ENCODE measurements at regions not wholly inside any gene's neighbourhood (a gene's known extent, or its start where the extent isn't known, plus 50 kb on each side); places are given as distances from the start of the nearest gene placed in this dataset.

DNA sequence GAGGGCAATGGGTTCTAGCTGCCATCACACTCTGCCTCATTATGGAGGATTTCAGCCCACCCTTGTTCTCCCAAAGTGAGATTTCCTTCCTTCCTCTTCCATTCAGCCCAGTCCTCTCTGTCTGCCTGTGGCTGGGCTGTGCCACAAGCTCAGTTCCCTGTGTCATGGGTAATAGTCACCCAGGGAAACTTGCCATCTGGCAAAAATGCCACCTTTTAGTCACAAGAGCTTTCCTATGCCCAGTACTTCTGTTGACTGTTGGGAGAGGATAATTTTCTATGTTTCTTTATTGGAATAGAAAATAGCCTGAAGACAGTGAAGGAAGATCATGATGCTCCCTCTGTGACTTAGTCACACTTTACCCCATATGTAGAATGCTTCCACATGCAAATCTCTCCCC lies 71.4 kb downstream of the TLR4 start:
- no peak overlapping the region for H3K27ac ChIP-seq
- ATAC-seq (ENCODE audit: low FRiP score in 2 of 2): no peak
- no peaks in the 10 kb centered on the region for H3K36me3 ChIP-seq
- no peaks in the 10 kb centered on the region for H3K9me3 ChIP-seq
- TF ChIP-seq POLR2AphosphoS5 (IDR thresholded peaks at IDR 0.05): no peak
- TF ChIP-seq POLR2A (IDR thresholded peaks at IDR 0.05): no peak
- H3K4me3 ChIP-seq: no peak overlapping the region
- DNase-seq: no peak
- no peaks in the 10 kb centered on the region for H3K4me1 ChIP-seq
- no peaks in the 10 kb centered on the region for H3K27me3 ChIP-seq

DNA sequence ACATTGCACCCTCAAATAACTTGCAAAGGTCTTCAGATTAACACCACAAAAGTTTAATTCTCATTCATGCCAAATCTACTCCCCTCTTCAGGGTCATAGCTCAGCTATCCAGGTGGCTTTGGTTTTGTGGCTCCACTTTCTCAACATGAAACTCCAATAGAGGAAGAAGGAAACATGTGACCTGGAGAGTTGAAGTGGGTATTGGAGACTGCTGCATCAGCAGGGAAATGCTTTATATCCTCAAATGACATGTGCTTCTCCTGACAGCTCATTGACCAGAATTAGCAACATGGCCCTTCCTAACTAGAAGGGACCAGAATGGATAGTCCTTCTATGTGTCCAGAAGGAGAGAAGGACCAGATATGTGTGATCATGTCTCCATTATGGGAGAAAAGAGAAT lies 73.6 kb downstream of the TLR4 start:
- peak in 1 of 2 donors; percentile 73 for ATAC-seq (ENCODE audit: low FRiP score in 2 of 2)
- Histone ChIP-seq H3K27me3 (no peaks in the 10 kb centered on the region), H3K9me3 (no peaks in the 10 kb centered on the region), H3K4me1 (peaks cover 0 to 3% (median 0%) of the 10 kb centered on the region in 4 donors), H3K36me3 (no peaks in the 10 kb centered on the region), H3K4me3 (no peak overlapping the region), H3K27ac (no peak overlapping the region)
- no peak for TF ChIP-seq POLR2AphosphoS5 (IDR thresholded peaks at IDR 0.05)
- TF ChIP-seq, protein P1, sequence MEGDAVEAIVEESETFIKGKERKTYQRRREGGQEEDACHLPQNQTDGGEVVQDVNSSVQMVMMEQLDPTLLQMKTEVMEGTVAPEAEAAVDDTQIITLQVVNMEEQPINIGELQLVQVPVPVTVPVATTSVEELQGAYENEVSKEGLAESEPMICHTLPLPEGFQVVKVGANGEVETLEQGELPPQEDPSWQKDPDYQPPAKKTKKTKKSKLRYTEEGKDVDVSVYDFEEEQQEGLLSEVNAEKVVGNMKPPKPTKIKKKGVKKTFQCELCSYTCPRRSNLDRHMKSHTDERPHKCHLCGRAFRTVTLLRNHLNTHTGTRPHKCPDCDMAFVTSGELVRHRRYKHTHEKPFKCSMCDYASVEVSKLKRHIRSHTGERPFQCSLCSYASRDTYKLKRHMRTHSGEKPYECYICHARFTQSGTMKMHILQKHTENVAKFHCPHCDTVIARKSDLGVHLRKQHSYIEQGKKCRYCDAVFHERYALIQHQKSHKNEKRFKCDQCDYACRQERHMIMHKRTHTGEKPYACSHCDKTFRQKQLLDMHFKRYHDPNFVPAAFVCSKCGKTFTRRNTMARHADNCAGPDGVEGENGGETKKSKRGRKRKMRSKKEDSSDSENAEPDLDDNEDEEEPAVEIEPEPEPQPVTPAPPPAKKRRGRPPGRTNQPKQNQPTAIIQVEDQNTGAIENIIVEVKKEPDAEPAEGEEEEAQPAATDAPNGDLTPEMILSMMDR (IDR thresholded peaks at IDR 0.05): no peak
- no peak for DNase-seq

DNA sequence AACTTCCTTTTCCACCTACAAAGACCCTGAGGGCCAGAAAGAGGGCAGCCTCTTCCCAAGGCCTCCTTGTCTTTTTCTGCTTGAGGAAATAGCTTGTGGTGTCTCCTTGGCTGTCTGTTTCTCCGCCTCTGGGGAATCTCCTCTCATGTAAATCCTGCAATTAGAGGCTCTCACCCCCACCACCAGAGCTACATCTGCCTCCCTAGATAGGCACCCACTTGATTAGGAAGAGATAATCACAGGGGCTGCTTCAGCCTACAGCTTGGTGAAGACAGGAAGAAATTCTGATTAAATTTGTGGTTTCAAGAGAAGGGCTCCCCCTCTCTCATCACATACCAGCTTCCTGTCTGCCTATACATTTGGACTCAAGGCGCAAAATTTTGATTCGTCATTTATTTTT lies 75.6 kb downstream of the TLR4 start:
- no peak for DNase-seq
- Histone ChIP-seq H3K4me3 (no peak overlapping the region), H3K4me1 (peaks cover 4 to 13% (median 7%) of the 10 kb centered on the region in 4 donors), H3K36me3 (no peaks in the 10 kb centered on the region), H3K9me3 (no peaks in the 10 kb centered on the region), H3K27ac (no peak overlapping the region), H3K27me3 (no peaks in the 10 kb centered on the region)
- ATAC-seq (ENCODE audit: low FRiP score in 2 of 2): no peak
- WGBS, 2 donors: 82 to 84% methylated on average over 3 of the region's 3 CpGs
- TF ChIP-seq POLR2A (IDR thresholded peaks at IDR 0.05) (no peak), EP300 (IDR thresholded peaks at IDR 0.05) (no peak), POLR2AphosphoS5 (IDR thresholded peaks at IDR 0.05) (no peak)
- TF ChIP-seq, protein P1 (IDR thresholded peaks at IDR 0.05): no peak

DNA sequence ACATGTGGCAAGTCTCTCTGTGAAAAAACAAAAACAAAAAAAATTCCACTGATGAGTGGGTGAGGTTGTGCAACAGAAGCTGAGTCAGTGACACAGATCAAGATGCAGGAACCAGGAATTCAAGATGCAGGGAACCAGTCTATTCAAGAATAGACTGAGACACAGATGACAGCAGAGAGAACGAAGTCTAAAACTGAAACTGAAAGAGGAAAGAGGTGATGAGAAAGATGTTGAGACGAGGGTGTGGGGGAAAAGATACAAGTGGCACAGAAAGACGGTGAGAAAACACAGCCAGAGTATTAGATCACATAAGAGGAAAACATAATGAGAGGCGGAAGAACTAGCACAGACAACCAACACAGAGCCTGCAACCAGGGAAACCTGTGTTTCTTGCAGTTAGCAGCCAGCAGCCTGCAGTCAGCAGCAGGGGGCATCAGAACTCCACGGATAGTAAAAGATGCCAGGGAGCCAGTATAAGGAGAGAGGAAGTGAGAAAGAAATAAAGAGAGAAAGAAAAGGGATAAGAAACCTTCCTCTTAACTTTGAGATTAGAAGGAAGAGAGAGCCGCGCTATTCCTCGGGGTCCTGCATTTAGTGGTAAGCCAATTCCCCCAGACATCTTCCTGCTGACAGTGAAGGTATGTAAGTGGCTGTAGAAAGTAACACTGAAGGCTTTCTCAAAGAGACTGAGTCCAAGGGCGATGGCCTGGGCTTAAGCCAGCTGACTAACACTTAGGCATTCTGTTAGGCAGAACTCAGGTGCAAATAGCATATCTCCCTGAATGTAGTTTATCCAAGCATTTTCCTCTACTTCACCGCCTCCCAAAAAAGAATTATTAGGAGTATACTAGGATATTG lies 79.0 kb downstream of the TLR4 start:
- TF ChIP-seq POLR2AphosphoS5 (IDR thresholded peaks at IDR 0.05): peak in 1 of 2 donors; percentile 31
- TF ChIP-seq, protein P1 (IDR thresholded peaks at IDR 0.05): peak; percentile 35 to 79 (median 52)
- no peak for TF ChIP-seq EP300 (IDR thresholded peaks at IDR 0.05)
- peak in 1 of 2 donors; percentile 62 for DNase-seq
- Histone ChIP-seq H3K9me3 (no peaks in the 10 kb centered on the region), H3K4me1 (peaks cover 4 to 13% (median 7%) of the 10 kb centered on the region in 4 donors), H3K36me3 (no peaks in the 10 kb centered on the region), H3K27ac (peak overlapping the region; percentile 36 to 72 (median 60)), H3K27me3 (no peaks in the 10 kb centered on the region), H3K4me3 (peak overlapping the region; percentile 27 to 49 (median 40))
- peak; percentile 79 to 96 for ATAC-seq (ENCODE audit: low FRiP score in 2 of 2)
- 17 to 18% methylated on average over 10 of the region's 10 CpGs for WGBS, 2 donors

DNA sequence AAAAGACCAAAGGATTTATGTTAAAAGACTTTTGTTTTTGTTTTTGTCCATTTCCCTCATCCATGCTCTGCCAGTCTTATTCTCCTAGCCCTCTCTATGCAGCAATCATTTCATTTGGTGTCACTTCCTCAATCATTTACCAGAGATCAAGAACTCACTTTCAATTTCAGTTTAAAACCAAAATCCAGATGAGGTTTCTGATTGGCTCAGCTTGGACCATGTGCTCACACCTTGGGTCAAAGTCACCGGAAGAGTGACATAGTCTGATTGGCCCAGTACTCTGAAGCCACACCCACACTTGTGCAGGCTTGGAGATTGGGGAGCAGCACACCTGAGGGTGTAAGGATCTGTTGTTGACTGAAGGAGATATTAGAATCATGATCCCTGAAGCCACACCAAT lies 79.6 kb downstream of the TLR4 start:
- Histone ChIP-seq H3K27me3 (no peaks in the 10 kb centered on the region), H3K4me1 (peaks cover 4 to 13% (median 7%) of the 10 kb centered on the region in 4 donors), H3K36me3 (no peaks in the 10 kb centered on the region), H3K27ac (peak overlapping the region in 3 of 4 donors; percentile 36 to 72 (median 61)), H3K9me3 (no peaks in the 10 kb centered on the region), H3K4me3 (no peak overlapping the region)
- peak in 1 of 2 donors; percentile 23 for DNase-seq
- peak; percentile 36 to 72 for ATAC-seq (ENCODE audit: low FRiP score in 2 of 2)
- 56 to 59% methylated on average over 1 of the region's 1 CpG for WGBS, 2 donors
- TF ChIP-seq, protein P1 (IDR thresholded peaks at IDR 0.05): no peak
- TF ChIP-seq POLR2AphosphoS5 (IDR thresholded peaks at IDR 0.05): no peak
- no peak for TF ChIP-seq EP300 (IDR thresholded peaks at IDR 0.05)
- no peak for TF ChIP-seq POLR2A (IDR thresholded peaks at IDR 0.05)

All from upper lobe of left lung (tissue), 6 donors.